ENCODE measurements at regions not wholly inside any gene's neighbourhood (a gene's known extent, or its start where the extent isn't known, plus 50 kb on each side); places are given as distances from the start of the nearest gene placed in this dataset.

- no peak for TF ChIP-seq CTCF (IDR thresholded peaks at IDR 0.05 in 8 of 11, conservative IDR thresholded peaks at IDR 0.05 in 3 of 11)
- no peak for TF ChIP-seq POLR2AphosphoS5 (IDR thresholded peaks at IDR 0.05)
Measured at GRCh38 chr2:102888514-102888913, 126.7 kb downstream of the TMEM182 start.
